ENCODE measurements at regions not wholly inside any gene's neighbourhood (a gene's known extent, or its start where the extent isn't known, plus 50 kb on each side); places are given as distances from the start of the nearest gene placed in this dataset.

GRCh38 chr1:194544012-194544411, 1357.6 kb upstream of the B3GALT2 start:
- intact Hi-C loops (cut with DNase I): no loop called here
- no peak for DNase-seq
- ATAC-seq (ENCODE audit: poor library complexity): no peak

- intact Hi-C loops (cut with DNase I): no loop called here
- ATAC-seq (ENCODE audit: poor library complexity) (no peak), DNase-seq (no peak)
Observed at GRCh38 chr1:194538453-194538852, 1352.0 kb upstream of the B3GALT2 start.

- DNase-seq: no peak
- intact Hi-C loops (cut with DNase I): no loop called here
- no peak for ATAC-seq (ENCODE audit: poor library complexity)
Observed at GRCh38 chr1:194537521-194537920, 1351.1 kb upstream of the B3GALT2 start.

GRCh38 chr1:194535369-194535768, 1349.0 kb upstream of the B3GALT2 start:
- ATAC-seq (ENCODE audit: poor library complexity) (no peak), DNase-seq (no peak)
- intact Hi-C loops (cut with DNase I): no loop called here

- intact Hi-C loops (cut with DNase I): no loop called here
- ATAC-seq (ENCODE audit: poor library complexity) (no peak), DNase-seq (no peak)
Observed at GRCh38 chr1:194534784-194535183, 1348.4 kb upstream of the B3GALT2 start.

- ATAC-seq (ENCODE audit: poor library complexity) (no peak), DNase-seq (no peak)
- intact Hi-C loops (cut with DNase I): no loop called here
Observed at GRCh38 chr1:194533641-194534040, 1347.2 kb upstream of the B3GALT2 start.

GRCh38 chr1:194517567-194517966, 1331.2 kb upstream of the B3GALT2 start:
- intact Hi-C loops (cut with DNase I): no loop called here
- no peak for ATAC-seq (ENCODE audit: poor library complexity)

GRCh38 chr1:194515916-194516315, 1329.5 kb upstream of the B3GALT2 start:
- DNase-seq (no peak), ATAC-seq (ENCODE audit: poor library complexity) (no peak)
- intact Hi-C loops (cut with DNase I): no loop called here

More at GRCh38 chr1:194517567-194517966, 1331.2 kb upstream of the B3GALT2 start:
- no peak for DNase-seq

GRCh38 chr1:194512957-194513356, 1326.5 kb upstream of the B3GALT2 start:
- DNase-seq (no peak), ATAC-seq (ENCODE audit: poor library complexity) (no peak)
- intact Hi-C loops (cut with DNase I): no loop called here

GRCh38 chr1:194512345-194512744, 1325.9 kb upstream of the B3GALT2 start:
- ATAC-seq (ENCODE audit: poor library complexity): no peak
- DNase-seq: no peak
- intact Hi-C loops (cut with DNase I): no loop called here

GRCh38 chr1:194503209-194503608, 1316.8 kb upstream of the B3GALT2 start:
- no peak for DNase-seq
- no peak for ATAC-seq (ENCODE audit: poor library complexity)
- intact Hi-C loops (cut with DNase I): no loop called here

GRCh38 chr1:194495434-194495833, 1309.0 kb upstream of the B3GALT2 start:
- no peak for ATAC-seq (ENCODE audit: poor library complexity)
- no peak for DNase-seq
- intact Hi-C loops (cut with DNase I): no loop called here

GRCh38 chr1:194487172-194487571, 1300.8 kb upstream of the B3GALT2 start:
- DNase-seq (no peak), ATAC-seq (ENCODE audit: poor library complexity) (no peak)
- intact Hi-C loops (cut with DNase I): no loop called here

GRCh38 chr1:194485432-194485831, 1299.0 kb upstream of the B3GALT2 start:
- DNase-seq: no peak
- ATAC-seq (ENCODE audit: poor library complexity): no peak
- intact Hi-C loops (cut with DNase I): no loop called here

GRCh38 chr1:194478731-194479130, 1292.3 kb upstream of the B3GALT2 start:
- no peak for ATAC-seq (ENCODE audit: poor library complexity)
- intact Hi-C loops (cut with DNase I): no loop called here
- DNase-seq: no peak

GRCh38 chr1:194477908-194478307, 1291.5 kb upstream of the B3GALT2 start:
- intact Hi-C loops (cut with DNase I): no loop called here
- DNase-seq (no peak), ATAC-seq (ENCODE audit: poor library complexity) (no peak)

- no peak for DNase-seq
- intact Hi-C loops (cut with DNase I): no loop called here
Observed at GRCh38 chr1:194476872-194477271, 1290.5 kb upstream of the B3GALT2 start.

GRCh38 chr1:194476351-194476750, 1289.9 kb upstream of the B3GALT2 start:
- no peak for ATAC-seq (ENCODE audit: poor library complexity)
- no peak for DNase-seq
- intact Hi-C loops (cut with DNase I): no loop called here

More at GRCh38 chr1:194476872-194477271, 1290.5 kb upstream of the B3GALT2 start:
- no peak for ATAC-seq (ENCODE audit: poor library complexity)

GRCh38 chr1:194474701-194475100, 1288.3 kb upstream of the B3GALT2 start:
- intact Hi-C loops (cut with DNase I): no loop called here
- DNase-seq (no peak), ATAC-seq (ENCODE audit: poor library complexity) (no peak)

GRCh38 chr1:194473766-194474165, 1287.4 kb upstream of the B3GALT2 start:
- DNase-seq (no peak), ATAC-seq (ENCODE audit: poor library complexity) (no peak)
- intact Hi-C loops (cut with DNase I): no loop called here

- no peak for DNase-seq
- intact Hi-C loops (cut with DNase I): no loop called here
- no peak for ATAC-seq (ENCODE audit: poor library complexity)
Observed at GRCh38 chr1:194469282-194469681, 1282.9 kb upstream of the B3GALT2 start.

GRCh38 chr1:194466706-194467105, 1280.3 kb upstream of the B3GALT2 start:
- ATAC-seq (ENCODE audit: poor library complexity): peak; percentile 67
- DNase-seq: no peak

More at GRCh38 chr1:194466706-194467105, 1280.3 kb upstream of the B3GALT2 start:
- intact Hi-C loops (cut with DNase I): no loop called here

Measured in Right ventricle myocardium superior (tissue), 1 donor.